ENCODE measurements at regions not wholly inside any gene's neighbourhood (a gene's known extent, or its start where the extent isn't known, plus 50 kb on each side); places are given as distances from the start of the nearest gene placed in this dataset.

GRCh38 chr15:81569286-81570080 is 195.5 kb upstream of the TMC3 start:
- TF ChIP-seq POLR2AphosphoS5 (IDR thresholded peaks at IDR 0.05; ENCODE audit: insufficient read depth, low read depth, low read length) (no peak), CTCF (IDR thresholded peaks at IDR 0.05; ENCODE audit: extremely low read depth in 1 of 2, insufficient read depth in 1 of 2, low read depth in 1 of 2, low read length in 2 of 2) (no peak), EZH2 (IDR thresholded peaks at IDR 0.05; ENCODE audit: borderline replicate concordance, low read depth, low read length, severe bottlenecking) (no peak), POLR2A (IDR thresholded peaks at IDR 0.05; ENCODE audit: low read depth, low read length) (no peak), FOS (IDR thresholded peaks at IDR 0.05; ENCODE audit: borderline replicate concordance, insufficient read depth, low read length) (no peak), GATA2 (IDR thresholded peaks at IDR 0.05; ENCODE audit: insufficient read depth, insufficient read length, low read depth, low read length) (no peak), JUN (IDR thresholded peaks at IDR 0.05; ENCODE audit: borderline replicate concordance, insufficient read depth, insufficient read length, low read depth) (no peak), MAX (IDR thresholded peaks at IDR 0.05; ENCODE audit: insufficient read depth, insufficient read length) (no peak), MYC (IDR thresholded peaks at IDR 0.05; ENCODE audit: low read depth, low read length) (no peak)
